ENCODE measurements at regions not wholly inside any gene's neighbourhood (a gene's known extent, or its start where the extent isn't known, plus 50 kb on each side); places are given as distances from the start of the nearest gene placed in this dataset.

GRCh38 chr7:115267503-115267902 is 345.6 kb downstream of the MDFIC start:
- H3K27ac Mint-ChIP-seq = no peak overlapping the region
- ATAC-seq (no peak), DNase-seq (no peak)
- H3K9me3 Mint-ChIP-seq = peaks cover 0 to 3% (median 0%) of the 10 kb centered on the region in 9 donors
- no peaks in the 10 kb centered on the region for H3K4me1 Mint-ChIP-seq
- no peaks in the 10 kb centered on the region for H3K36me3 Mint-ChIP-seq
- H3K27me3 Mint-ChIP-seq = peaks cover 0 to 19% (median 4%) of the 10 kb centered on the region in 5 donors
- H3K4me3 Mint-ChIP-seq = no peak overlapping the region
- POLR2A ChIA-PET = no interaction called here

GRCh38 chr7:115260381-115260780 is 338.5 kb downstream of the MDFIC start:
- Mint-ChIP-seq H3K4me1 (no peaks in the 10 kb centered on the region), H3K4me3 (no peak overlapping the region), H3K9me3 (peaks cover 0 to 3% (median 0%) of the 10 kb centered on the region in 9 donors), H3K36me3 (no peaks in the 10 kb centered on the region), H3K27me3 (peaks cover 0 to 3% (median 1%) of the 10 kb centered on the region in 5 donors), H3K27ac (no peak overlapping the region)
- POLR2A ChIA-PET = no interaction called here
- ATAC-seq (no peak), DNase-seq (no peak)

- Mint-ChIP-seq H3K4me3 (no peak overlapping the region), H3K9me3 (peaks cover 0 to 3% (median 0%) of the 10 kb centered on the region in 9 donors), H3K4me1 (no peaks in the 10 kb centered on the region)
Measured at GRCh38 chr7:115252461-115252860, 330.6 kb downstream of the MDFIC start.

GRCh38 chr7:115249080-115249479 is 327.2 kb downstream of the MDFIC start:
- Mint-ChIP-seq H3K4me3 (no peak overlapping the region), H3K4me1 (no peaks in the 10 kb centered on the region), H3K36me3 (peaks cover 0 to 9% (median 0%) of the 10 kb centered on the region in 3 donors), H3K27ac (no peak overlapping the region), H3K27me3 (peaks cover 0 to 4% (median 2%) of the 10 kb centered on the region in 5 donors), H3K9me3 (peaks cover 3 to 21% (median 9%) of the 10 kb centered on the region in 9 donors)
- DNase-seq = no peak
- POLR2A ChIA-PET = no interaction called here
- no peak for ATAC-seq

More at GRCh38 chr7:115252461-115252860, 330.6 kb downstream of the MDFIC start:
- Mint-ChIP-seq H3K27ac (no peak overlapping the region), H3K27me3 (peaks cover 0 to 4% (median 0%) of the 10 kb centered on the region in 5 donors), H3K36me3 (no peaks in the 10 kb centered on the region)
- DNase-seq (no peak), ATAC-seq (no peak)
- POLR2A ChIA-PET = no interaction called here

GRCh38 chr7:115241151-115241550 is 319.3 kb downstream of the MDFIC start:
- peaks cover 0 to 8% (median 4%) of the 10 kb centered on the region in 5 donors for H3K27me3 Mint-ChIP-seq
- DNase-seq (no peak), ATAC-seq (no peak)
- no peak overlapping the region for H3K4me3 Mint-ChIP-seq
- H3K36me3 Mint-ChIP-seq = peaks cover 0 to 7% (median 0%) of the 10 kb centered on the region in 3 donors
- H3K27ac Mint-ChIP-seq = no peak overlapping the region
- peaks cover 0 to 2% (median 0%) of the 10 kb centered on the region in 4 donors for H3K4me1 Mint-ChIP-seq
- POLR2A ChIA-PET = no interaction called here
- H3K9me3 Mint-ChIP-seq = peaks cover under 1 to 34% (median 8%) of the 10 kb centered on the region in 9 donors

GRCh38 chr7:115240242-115240641 is 318.3 kb downstream of the MDFIC start:
- peaks cover 0 to 37% (median 6%) of the 10 kb centered on the region in 9 donors for H3K9me3 Mint-ChIP-seq
- peaks cover 0 to 10% (median 2%) of the 10 kb centered on the region in 3 donors for H3K36me3 Mint-ChIP-seq
- peaks cover 0 to 8% (median 4%) of the 10 kb centered on the region in 5 donors for H3K27me3 Mint-ChIP-seq
- peaks cover 0 to 2% (median 0%) of the 10 kb centered on the region in 4 donors for H3K4me1 Mint-ChIP-seq
- POLR2A ChIA-PET = no interaction called here
- ATAC-seq (no peak), DNase-seq (no peak)
- no peak overlapping the region for H3K4me3 Mint-ChIP-seq
- no peak overlapping the region for H3K27ac Mint-ChIP-seq

GRCh38 chr7:115235075-115235474 is 313.2 kb downstream of the MDFIC start:
- ATAC-seq = no peak
- Mint-ChIP-seq H3K27ac (no peak overlapping the region), H3K27me3 (peaks cover 0 to 4% (median 1%) of the 10 kb centered on the region in 5 donors), H3K4me1 (peaks cover 0 to 8% (median under 1%) of the 10 kb centered on the region in 4 donors), H3K36me3 (peaks cover 0 to 10% (median 2%) of the 10 kb centered on the region in 3 donors), H3K9me3 (peaks cover 0 to 18% (median 5%) of the 10 kb centered on the region in 9 donors), H3K4me3 (no peak overlapping the region)
- POLR2A ChIA-PET = no interaction called here
- DNase-seq = no peak

- ATAC-seq (no peak), DNase-seq (no peak)
- peaks cover 0 to 4% (median 1%) of the 10 kb centered on the region in 5 donors for H3K27me3 Mint-ChIP-seq
- no peak overlapping the region for H3K27ac Mint-ChIP-seq
- peaks cover 0 to 10% (median 2%) of the 10 kb centered on the region in 3 donors for H3K36me3 Mint-ChIP-seq
- H3K4me3 Mint-ChIP-seq = no peak overlapping the region
- POLR2A ChIA-PET = no interaction called here
- peaks cover 0 to 18% (median 5%) of the 10 kb centered on the region in 9 donors for H3K9me3 Mint-ChIP-seq
- H3K4me1 Mint-ChIP-seq = peaks cover 5 to 20% (median 7%) of the 10 kb centered on the region in 4 donors
Measured at GRCh38 chr7:115233809-115234208, 311.9 kb downstream of the MDFIC start.

- ATAC-seq (no peak), DNase-seq (no peak)
- no peak overlapping the region for H3K4me3 Mint-ChIP-seq
- peaks cover 0 to 18% (median 5%) of the 10 kb centered on the region in 9 donors for H3K9me3 Mint-ChIP-seq
- H3K27me3 Mint-ChIP-seq = peaks cover 0 to 4% (median 1%) of the 10 kb centered on the region in 5 donors
- H3K27ac Mint-ChIP-seq = no peak overlapping the region
- POLR2A ChIA-PET = no interaction called here
- peaks cover 5 to 20% (median 7%) of the 10 kb centered on the region in 4 donors for H3K4me1 Mint-ChIP-seq
- peaks cover 0 to 10% (median 2%) of the 10 kb centered on the region in 3 donors for H3K36me3 Mint-ChIP-seq
Measured at GRCh38 chr7:115232041-115232440, 310.1 kb downstream of the MDFIC start.

- H3K36me3 Mint-ChIP-seq = peaks cover 0 to 10% (median 2%) of the 10 kb centered on the region in 3 donors
- H3K4me3 Mint-ChIP-seq = no peak overlapping the region
- H3K27ac Mint-ChIP-seq = peak overlapping the region in 1 of 10 donors; percentile 30
- peak; percentile 29 to 30 for ATAC-seq
- DNase-seq = no peak
- POLR2A ChIA-PET = no interaction called here
- H3K4me1 Mint-ChIP-seq = peaks cover 5 to 20% (median 7%) of the 10 kb centered on the region in 4 donors
- peaks cover 0 to 4% (median 1%) of the 10 kb centered on the region in 5 donors for H3K27me3 Mint-ChIP-seq
- H3K9me3 Mint-ChIP-seq = peaks cover 0 to 13% (median 5%) of the 10 kb centered on the region in 9 donors
Measured at GRCh38 chr7:115230882-115231571, 309.1 kb downstream of the MDFIC start.

GRCh38 chr7:115229401-115230105 is 307.7 kb downstream of the MDFIC start:
- peak overlapping the region in 1 of 10 donors; percentile 19 for H3K27ac Mint-ChIP-seq
- DNase-seq = peak in 2 of 10 donors; percentile 1 to 19
- POLR2A ChIA-PET = no interaction called here
- H3K36me3 Mint-ChIP-seq = no peaks in the 10 kb centered on the region
- no peak overlapping the region for H3K4me3 Mint-ChIP-seq
- peaks cover 5 to 20% (median 7%) of the 10 kb centered on the region in 4 donors for H3K4me1 Mint-ChIP-seq
- H3K27me3 Mint-ChIP-seq = peaks cover 0 to 15% (median 1%) of the 10 kb centered on the region in 5 donors
- peaks cover 0 to 2% (median 0%) of the 10 kb centered on the region in 9 donors for H3K9me3 Mint-ChIP-seq
- no peak for ATAC-seq

- H3K9me3 Mint-ChIP-seq = no peaks in the 10 kb centered on the region
- H3K4me3 Mint-ChIP-seq = no peak overlapping the region
- ATAC-seq (no peak), DNase-seq (no peak)
- no peak overlapping the region for H3K27ac Mint-ChIP-seq
- POLR2A ChIA-PET = no interaction called here
- peaks cover 0 to 12% (median 0%) of the 10 kb centered on the region in 5 donors for H3K27me3 Mint-ChIP-seq
- H3K36me3 Mint-ChIP-seq = no peaks in the 10 kb centered on the region
- peaks cover 5 to 20% (median 7%) of the 10 kb centered on the region in 4 donors for H3K4me1 Mint-ChIP-seq
Measured at GRCh38 chr7:115227473-115228235, 305.8 kb downstream of the MDFIC start.

Measured in naive thymus-derived CD8-positive, alpha-beta T cell (primary cell).